Keratinocyte (primary cell): ENCODE measurements at regions not wholly inside any gene's neighbourhood (a gene's known extent, or its start where the extent isn't known, plus 50 kb on each side); places are given as distances from the start of the nearest gene placed in this dataset.

ENCODE experiments used
- EZH2 ChIP-seq: IDR thresholded peaks from one replicate; pipeline ENCODE4 v1.6.1; 2012; ENCODE audit warnings: inconsistent platforms, mild to moderate bottlenecking, low read length, moderate library complexity
- TF ChIP-seq, protein P1 (sequence below), 3 experiments: IDR thresholded peaks in 1 of 3; conservative IDR thresholded peaks in 1 of 3; optimal IDR thresholded peaks in 1 of 3; 2 replicates in 2 of 3; 3 replicates in 1 of 3; pipeline versions ENCODE3 to v1.5.1; 2011; ENCODE audit warnings: low read length in 3 of 3, mild to moderate bottlenecking in 3 of 3, moderate library complexity in 2 of 3, control low read depth in 1 of 3, inconsistent platforms in 1 of 3; ENCODE audit not compliant: insufficient read depth in 2 of 3; ENCODE audit errors: extremely low read depth in 1 of 3

DNA sequence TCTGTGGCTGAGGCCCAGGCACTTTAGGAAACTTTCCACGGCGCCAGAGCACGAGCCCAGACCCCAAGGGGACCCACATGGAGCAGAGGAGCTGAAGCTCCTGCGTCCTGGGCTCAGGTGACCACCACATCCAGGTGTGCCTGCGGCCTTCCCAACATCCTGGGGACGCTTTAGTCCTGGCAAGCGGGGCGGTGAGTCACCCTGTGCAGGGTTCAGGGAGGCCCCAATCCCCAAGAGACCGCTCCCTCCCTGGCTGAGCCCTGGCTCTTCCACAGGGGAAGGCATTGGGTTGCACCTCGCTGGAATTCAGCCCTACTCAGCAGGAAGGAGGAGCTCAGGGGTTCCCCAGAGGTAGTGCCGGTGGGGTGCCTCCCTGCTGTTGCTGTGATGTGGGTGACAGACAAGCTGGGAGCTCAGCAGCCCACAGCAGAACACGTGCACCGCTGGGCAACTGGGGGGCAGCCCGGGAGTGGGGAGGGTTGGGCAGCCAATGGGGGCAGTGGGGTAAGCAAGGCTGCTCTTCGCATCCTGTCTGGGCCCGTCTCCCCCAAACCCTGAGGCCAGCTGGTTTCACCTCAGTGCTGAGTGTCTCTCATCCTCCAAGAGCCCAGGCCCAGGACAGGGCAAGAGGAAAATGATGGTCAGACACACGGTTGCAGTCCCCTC is 802.8 kb downstream of the BRD1 start:
- TF ChIP-seq, protein P1, sequence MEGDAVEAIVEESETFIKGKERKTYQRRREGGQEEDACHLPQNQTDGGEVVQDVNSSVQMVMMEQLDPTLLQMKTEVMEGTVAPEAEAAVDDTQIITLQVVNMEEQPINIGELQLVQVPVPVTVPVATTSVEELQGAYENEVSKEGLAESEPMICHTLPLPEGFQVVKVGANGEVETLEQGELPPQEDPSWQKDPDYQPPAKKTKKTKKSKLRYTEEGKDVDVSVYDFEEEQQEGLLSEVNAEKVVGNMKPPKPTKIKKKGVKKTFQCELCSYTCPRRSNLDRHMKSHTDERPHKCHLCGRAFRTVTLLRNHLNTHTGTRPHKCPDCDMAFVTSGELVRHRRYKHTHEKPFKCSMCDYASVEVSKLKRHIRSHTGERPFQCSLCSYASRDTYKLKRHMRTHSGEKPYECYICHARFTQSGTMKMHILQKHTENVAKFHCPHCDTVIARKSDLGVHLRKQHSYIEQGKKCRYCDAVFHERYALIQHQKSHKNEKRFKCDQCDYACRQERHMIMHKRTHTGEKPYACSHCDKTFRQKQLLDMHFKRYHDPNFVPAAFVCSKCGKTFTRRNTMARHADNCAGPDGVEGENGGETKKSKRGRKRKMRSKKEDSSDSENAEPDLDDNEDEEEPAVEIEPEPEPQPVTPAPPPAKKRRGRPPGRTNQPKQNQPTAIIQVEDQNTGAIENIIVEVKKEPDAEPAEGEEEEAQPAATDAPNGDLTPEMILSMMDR (optimal IDR thresholded peaks at IDR 0.05 in 1 of 3, IDR thresholded peaks at IDR 0.05 in 1 of 3, conservative IDR thresholded peaks at IDR 0.05 in 1 of 3; ENCODE audit: extremely low read depth in 1 of 3, insufficient read depth in 2 of 3, low read length in 3 of 3): no peak
- no peak for TF ChIP-seq EZH2
